Natural killer cell (primary cell): ENCODE measurements at regions not wholly inside any gene's neighbourhood (a gene's known extent, or its start where the extent isn't known, plus 50 kb on each side); places are given as distances from the start of the nearest gene placed in this dataset.
"Not testable (repeated sequence)": the region's sequence is repeated elsewhere in the genome, so short reads cannot be mapped to it uniquely, and the experiment has no call there.

ENCODE experiments used
- ATAC-seq, 3 donors: fragments of 150-1000 bp in 2 of 3; fragments of 200-7000 bp in 1 of 3; cut with Tn5 transposase; 1 replicate in 1 of 3; 2 replicates in 2 of 3; pipeline ENCODE4 v1.10.0; 2021; ENCODE audit warnings: mild to moderate bottlenecking in 2 of 3, moderate library complexity in 2 of 3
- DNase-seq, 2 donors: peaks; one replicate each; pipeline versions ENCODE4 v3.0.0 to v3.0.0-alpha.2; 2013 to 2021; ENCODE audit warnings: mixed read lengths in 1 of 2
- H3K27ac ChIP-seq: one replicate; pipeline ENCODE4 v1.5.1; 2013; ENCODE audit warnings: mild to moderate bottlenecking, low read length
- H3K27me3 ChIP-seq: one replicate; pipeline ENCODE4 v1.6.1; 2013; ENCODE audit warnings: low read length; ENCODE audit not compliant: control insufficient read depth, insufficient read depth
- H3K36me3 ChIP-seq: one replicate; pipeline ENCODE4 v1.6.1; 2013; ENCODE audit warnings: low read length; ENCODE audit not compliant: control insufficient read depth, insufficient read depth
- H3K4me1 ChIP-seq: one replicate; pipeline ENCODE4 v1.6.1; 2013; ENCODE audit warnings: low read length; ENCODE audit not compliant: control insufficient read depth, insufficient read depth
- H3K4me3 ChIP-seq: one replicate; pipeline ENCODE4 v1.5.1; 2013; ENCODE audit warnings: low read length
- H3K9me3 ChIP-seq: one replicate; pipeline ENCODE4 v1.6.1; 2013; ENCODE audit warnings: low read length; ENCODE audit not compliant: control insufficient read depth, insufficient read depth
- H3K27ac Mint-ChIP-seq, 2 donors: one replicate each; pipeline ENCODE4 v1.8.0; 2022; ENCODE audit warnings: mild to moderate bottlenecking in 2 of 2, mixed read lengths in 2 of 2, moderate library complexity in 1 of 2
- H3K27me3 Mint-ChIP-seq, 2 donors: one replicate each; pipeline ENCODE4 v1.8.0; 2022; ENCODE audit warnings: low read depth in 2 of 2, mixed read lengths in 2 of 2
- H3K36me3 Mint-ChIP-seq: one replicate; pipeline ENCODE4 v1.8.0; 2022; ENCODE audit warnings: mixed read lengths
- H3K4me1 Mint-ChIP-seq, 2 donors: one replicate each; pipeline ENCODE4 v1.8.0; 2022; ENCODE audit warnings: mixed read lengths in 2 of 2
- H3K4me3 Mint-ChIP-seq: one replicate; pipeline ENCODE4 v1.8.0; 2022; ENCODE audit warnings: mild to moderate bottlenecking, moderate library complexity, mixed read lengths
- H3K9me3 Mint-ChIP-seq, 2 donors: one replicate each; pipeline ENCODE4 v1.8.0; 2022; ENCODE audit warnings: mixed read lengths in 2 of 2
- CTCF ChIP-seq: fragments of 200-600 bp; IDR thresholded peaks from one replicate; pipeline ENCODE4 v1.8.0; 2022; ENCODE audit warnings: antibody characterized with exemption
- WGBS: methylation state at CpG from one replicate; pipeline ENCODE4 v1.1.7; 2013; ENCODE audit warnings: missing lambda C conversion rate; ENCODE audit not compliant: insufficient coverage; 5-methylcytosine and 5-hydroxymethylcytosine counted together
- intact Hi-C: fragments of 100-400 bp; cut with micrococcal nuclease; formaldehyde crosslinking; loops from one replicate; pipeline ENCODE4 v1.14.2; 2022

GRCh38 chr6:131471331-131471730 is 101.7 kb upstream of the ARG1 start:
- DNase-seq (no peak), ATAC-seq (no peak)
- Mint-ChIP-seq H3K4me1 (no peaks in the 10 kb centered on the region), H3K4me3 (no peak overlapping the region), H3K27me3 (peaks cover 5 to 26% of the 10 kb centered on the region in 2 donors), H3K36me3 (no peaks in the 10 kb centered on the region), H3K9me3 (peaks cover 0 to 4% of the 10 kb centered on the region in 2 donors), H3K27ac (no peak overlapping the region)
- no peak for TF ChIP-seq CTCF
- intact Hi-C loops: no loop called here
- WGBS: 100% methylated on average over 1 of the region's 3 CpGs
- Histone ChIP-seq H3K4me3 (no peak overlapping the region), H3K4me1 (no peaks in the 10 kb centered on the region), H3K36me3 (no peaks in the 10 kb centered on the region), H3K27ac (no peak overlapping the region), H3K27me3 (no peaks in the 10 kb centered on the region), H3K9me3 (peaks cover 3% of the 10 kb centered on the region)

- H3K27me3 ChIP-seq, H3K36me3 ChIP-seq, H3K4me1 Mint-ChIP-seq, H3K4me3 ChIP-seq, H3K4me3 Mint-ChIP-seq, H3K9me3 Mint-ChIP-seq, H3K27ac Mint-ChIP-seq, H3K9me3 ChIP-seq, intact Hi-C loops, H3K27ac ChIP-seq, DNase-seq, H3K4me1 ChIP-seq, ATAC-seq, H3K36me3 Mint-ChIP-seq: not testable (repeated sequence)
- H3K27me3 Mint-ChIP-seq: peaks cover 5 to 25% of the 10 kb centered on the region in 2 donors
Observed at GRCh38 chr6:131473303-131473702, 99.7 kb upstream of the ARG1 start.

- intact Hi-C loops: no loop called here
- WGBS: 100% methylated on average over 2 of the region's 2 CpGs
- Mint-ChIP-seq H3K27me3 (no peaks in the 10 kb centered on the region), H3K4me3 (no peak overlapping the region), H3K4me1 (no peaks in the 10 kb centered on the region), H3K9me3 (peaks cover 0 to 4% of the 10 kb centered on the region in 2 donors), H3K27ac (no peak overlapping the region), H3K36me3 (no peaks in the 10 kb centered on the region)
- no peak for ATAC-seq
- no peak for DNase-seq
- no peak overlapping the region for H3K27ac ChIP-seq
- H3K4me3 ChIP-seq: no peak overlapping the region
- no peak for TF ChIP-seq CTCF
- peaks cover 3% of the 10 kb centered on the region for H3K9me3 ChIP-seq
- no peaks in the 10 kb centered on the region for H3K4me1 ChIP-seq
- no peaks in the 10 kb centered on the region for H3K27me3 ChIP-seq
- no peaks in the 10 kb centered on the region for H3K36me3 ChIP-seq
Observed at GRCh38 chr6:131476362-131476761, 96.7 kb upstream of the ARG1 start.

GRCh38 chr6:131478740-131479211 is 94.2 kb upstream of the ARG1 start:
- H3K4me3 Mint-ChIP-seq, H3K4me1 ChIP-seq, H3K9me3 ChIP-seq, ATAC-seq, DNase-seq, H3K27me3 ChIP-seq, H3K27ac ChIP-seq, H3K27ac Mint-ChIP-seq, H3K36me3 Mint-ChIP-seq, H3K36me3 ChIP-seq, H3K9me3 Mint-ChIP-seq, H3K4me3 ChIP-seq, intact Hi-C loops, H3K4me1 Mint-ChIP-seq, H3K27me3 Mint-ChIP-seq: not testable (repeated sequence)
- 84% methylated on average over 5 of the region's 6 CpGs for WGBS

GRCh38 chr6:131486608-131487007 is 86.4 kb upstream of the ARG1 start:
- intact Hi-C loops: no loop called here
- Mint-ChIP-seq H3K4me1 (no peaks in the 10 kb centered on the region), H3K36me3 (no peaks in the 10 kb centered on the region), H3K9me3 (no peaks in the 10 kb centered on the region), H3K27ac (no peak overlapping the region), H3K27me3 (peaks cover 8 to 10% of the 10 kb centered on the region in 2 donors), H3K4me3 (no peak overlapping the region)
- Histone ChIP-seq H3K27ac (no peak overlapping the region), H3K4me3 (no peak overlapping the region), H3K27me3 (no peaks in the 10 kb centered on the region), H3K4me1 (no peaks in the 10 kb centered on the region), H3K9me3 (no peaks in the 10 kb centered on the region), H3K36me3 (no peaks in the 10 kb centered on the region)
- ATAC-seq (no peak), DNase-seq (no peak)
- no peak for TF ChIP-seq CTCF
- 96% methylated on average over 2 of the region's 2 CpGs for WGBS
